ENCODE measurements at regions not wholly inside any gene's neighbourhood (a gene's known extent, or its start where the extent isn't known, plus 50 kb on each side); places are given as distances from the start of the nearest gene placed in this dataset.

DNA sequence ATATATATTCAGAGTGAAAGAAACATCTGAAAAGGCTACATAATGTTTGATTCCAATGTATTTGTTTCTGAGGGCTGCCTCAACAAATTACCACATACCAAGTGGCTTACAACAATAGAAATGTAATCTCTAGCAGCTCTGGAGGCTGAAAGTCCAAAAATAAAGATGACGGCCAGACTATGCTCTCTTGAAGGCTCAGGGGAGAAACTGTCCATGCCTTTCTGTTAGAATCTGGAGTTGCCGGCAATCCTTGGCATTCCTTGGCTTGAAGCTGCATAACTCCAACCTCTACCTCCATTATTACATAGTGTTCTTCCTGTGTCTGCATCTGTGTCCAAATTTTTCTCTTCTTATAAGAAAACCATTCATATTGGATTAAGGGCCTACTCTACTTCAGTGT is 68.1 kb upstream of the PLEKHG7 start:
- no peaks in the 10 kb centered on the region for H4K20me1 ChIP-seq (ENCODE audit: insufficient read depth)
- H3K9me3 ChIP-seq (ENCODE audit: control insufficient read depth in 1 of 2, insufficient read depth in 1 of 2, low read depth in 1 of 2, low read length in 2 of 2), result no peaks in the 10 kb centered on the region
- H2AFZ ChIP-seq (ENCODE audit: low read depth, low read length, poor library complexity, severe bottlenecking), result no peak overlapping the region
- H3K9ac ChIP-seq (ENCODE audit: low read length), result no peak overlapping the region
- no peaks in the 10 kb centered on the region for H3K27me3 ChIP-seq (ENCODE audit: insufficient read depth, low read length)
- no peaks in the 10 kb centered on the region for H3K4me1 ChIP-seq (ENCODE audit: control insufficient read depth in 1 of 2, insufficient read depth in 2 of 2, low read length in 2 of 2)
- POLR2A ChIA-PET, result no interaction called here
- H3K4me3 ChIP-seq (replicated peaks in 1 of 2; ENCODE audit: low read depth in 1 of 2, low read length in 2 of 2), result no peak overlapping the region
- no peak overlapping the region for H3K27ac ChIP-seq (ENCODE audit: low read depth, low read length)
- no peak for TF ChIP-seq SIN3A (IDR thresholded peaks at IDR 0.05; ENCODE audit: low read depth)
- TF ChIP-seq, protein P1, sequence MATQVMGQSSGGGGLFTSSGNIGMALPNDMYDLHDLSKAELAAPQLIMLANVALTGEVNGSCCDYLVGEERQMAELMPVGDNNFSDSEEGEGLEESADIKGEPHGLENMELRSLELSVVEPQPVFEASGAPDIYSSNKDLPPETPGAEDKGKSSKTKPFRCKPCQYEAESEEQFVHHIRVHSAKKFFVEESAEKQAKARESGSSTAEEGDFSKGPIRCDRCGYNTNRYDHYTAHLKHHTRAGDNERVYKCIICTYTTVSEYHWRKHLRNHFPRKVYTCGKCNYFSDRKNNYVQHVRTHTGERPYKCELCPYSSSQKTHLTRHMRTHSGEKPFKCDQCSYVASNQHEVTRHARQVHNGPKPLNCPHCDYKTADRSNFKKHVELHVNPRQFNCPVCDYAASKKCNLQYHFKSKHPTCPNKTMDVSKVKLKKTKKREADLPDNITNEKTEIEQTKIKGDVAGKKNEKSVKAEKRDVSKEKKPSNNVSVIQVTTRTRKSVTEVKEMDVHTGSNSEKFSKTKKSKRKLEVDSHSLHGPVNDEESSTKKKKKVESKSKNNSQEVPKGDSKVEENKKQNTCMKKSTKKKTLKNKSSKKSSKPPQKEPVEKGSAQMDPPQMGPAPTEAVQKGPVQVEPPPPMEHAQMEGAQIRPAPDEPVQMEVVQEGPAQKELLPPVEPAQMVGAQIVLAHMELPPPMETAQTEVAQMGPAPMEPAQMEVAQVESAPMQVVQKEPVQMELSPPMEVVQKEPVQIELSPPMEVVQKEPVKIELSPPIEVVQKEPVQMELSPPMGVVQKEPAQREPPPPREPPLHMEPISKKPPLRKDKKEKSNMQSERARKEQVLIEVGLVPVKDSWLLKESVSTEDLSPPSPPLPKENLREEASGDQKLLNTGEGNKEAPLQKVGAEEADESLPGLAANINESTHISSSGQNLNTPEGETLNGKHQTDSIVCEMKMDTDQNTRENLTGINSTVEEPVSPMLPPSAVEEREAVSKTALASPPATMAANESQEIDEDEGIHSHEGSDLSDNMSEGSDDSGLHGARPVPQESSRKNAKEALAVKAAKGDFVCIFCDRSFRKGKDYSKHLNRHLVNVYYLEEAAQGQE (IDR thresholded peaks at IDR 0.05; ENCODE audit: low read depth), result no peak
- no peak for TF ChIP-seq ZNF274 (IDR thresholded peaks at IDR 0.05; ENCODE audit: low read depth, low read length)
- no peak for TF ChIP-seq SP1 (IDR thresholded peaks at IDR 0.05; ENCODE audit: low read depth)
- TF ChIP-seq, protein P2, sequence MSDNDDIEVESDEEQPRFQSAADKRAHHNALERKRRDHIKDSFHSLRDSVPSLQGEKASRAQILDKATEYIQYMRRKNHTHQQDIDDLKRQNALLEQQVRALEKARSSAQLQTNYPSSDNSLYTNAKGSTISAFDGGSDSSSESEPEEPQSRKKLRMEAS (IDR thresholded peaks at IDR 0.05), result no peak
- TF ChIP-seq, protein P3, sequence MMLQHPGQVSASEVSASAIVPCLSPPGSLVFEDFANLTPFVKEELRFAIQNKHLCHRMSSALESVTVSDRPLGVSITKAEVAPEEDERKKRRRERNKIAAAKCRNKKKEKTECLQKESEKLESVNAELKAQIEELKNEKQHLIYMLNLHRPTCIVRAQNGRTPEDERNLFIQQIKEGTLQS (IDR thresholded peaks at IDR 0.05), result no peak
- no peak for TF ChIP-seq TCF7L2 (IDR thresholded peaks at IDR 0.05; ENCODE audit: borderline replicate concordance, extremely low read depth, insufficient read depth, insufficient read length)
- no peak for DNase-seq (ENCODE audit: low read depth, low spot score)
- no peak for ATAC-seq
- no peaks in the 10 kb centered on the region for H3K79me2 ChIP-seq (ENCODE audit: insufficient read depth, low read length)
- RAD21 ChIA-PET (ENCODE audit: low non-redundant PET in 1 of 2, low total read pairs in 2 of 2, uncharacterized antibody in 2 of 2, unreplicated experiment in 2 of 2), result no interaction called here
- CTCF ChIA-PET, result no interaction called here
- intact Hi-C loops (cut with micrococcal nuclease), result no loop called here
- H3K4me2 ChIP-seq (ENCODE audit: low read length), result no peak overlapping the region
- BruUV-seq (replicated peaks), result no TSS peak
- no peaks in the 10 kb centered on the region for H3K36me3 ChIP-seq (ENCODE audit: control insufficient read depth in 1 of 2, insufficient read depth in 2 of 2, low read length in 2 of 2)
- no peaks in the 10 kb centered on the region for H3K9me2 ChIP-seq (ENCODE audit: insufficient read depth)

All from HCT116 (cell line).